ENCODE measurements at regions not wholly inside any gene's neighbourhood (a gene's known extent, or its start where the extent isn't known, plus 50 kb on each side); places are given as distances from the start of the nearest gene placed in this dataset.

DNA sequence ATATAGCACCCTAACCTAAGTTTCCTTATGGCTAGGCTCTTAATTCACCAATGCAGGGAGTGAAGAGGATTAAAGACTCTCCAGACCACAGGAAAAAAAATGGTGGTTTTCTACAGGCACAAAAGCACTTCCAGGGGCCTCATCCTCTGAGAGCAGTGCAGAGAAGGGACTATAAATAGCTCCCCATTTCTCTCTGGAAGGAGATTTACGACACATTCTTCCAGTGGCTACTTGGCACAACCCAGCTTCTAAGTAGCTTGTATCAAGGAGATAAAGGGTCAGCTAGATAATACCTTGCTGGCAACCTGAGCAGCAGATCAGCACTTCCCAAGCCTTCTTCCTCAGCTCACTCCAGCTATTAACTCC lies 73.5 kb downstream of the CRPPA start:
- peaks cover 0 to 36% (median 11%) of the 10 kb centered on the region in 12 donors for H3K9me3 ChIP-seq
- peak; percentile 45 to 79 (median 61) for ATAC-seq

DNA sequence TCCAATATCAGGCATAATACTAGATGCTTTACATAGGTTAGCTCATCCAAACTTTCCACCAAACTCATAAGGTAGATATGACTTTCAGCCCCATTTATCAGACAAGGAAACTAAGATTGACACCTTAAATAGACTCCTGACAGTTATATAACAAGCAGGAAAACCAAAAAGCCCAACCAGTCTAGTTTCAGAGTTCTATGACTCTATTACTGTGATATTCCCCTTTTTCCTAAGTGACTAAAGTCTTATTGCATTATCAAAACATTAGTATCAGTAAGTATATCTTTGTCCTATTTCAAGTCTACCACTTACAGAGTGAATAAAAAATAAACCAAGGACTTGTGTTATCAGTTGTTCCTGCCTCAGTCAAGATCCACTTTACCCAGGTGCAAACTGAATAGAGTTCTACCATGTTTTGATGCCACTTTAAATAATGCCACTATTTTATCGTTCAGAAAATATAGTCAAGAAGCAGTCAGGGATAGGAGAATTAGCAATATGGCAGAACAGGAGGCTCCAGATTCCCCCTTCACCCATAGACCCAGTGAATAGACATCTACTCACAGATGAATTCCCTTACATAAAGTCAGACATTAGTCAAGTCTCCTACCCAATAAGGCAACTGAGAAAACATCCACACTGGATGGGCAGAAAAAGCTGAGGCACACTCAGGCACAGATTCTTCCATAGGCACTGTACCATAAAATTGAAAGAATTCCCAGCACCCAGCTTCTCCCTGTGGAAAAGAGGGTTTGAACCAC lies 74.1 kb downstream of the CRPPA start:
- no peak for ATAC-seq
- Histone ChIP-seq H3K27ac (peak overlapping the region in 3 of 12 donors; percentile 13 to 57 (median 46)), H3K9me3 (peaks cover 0 to 36% (median 11%) of the 10 kb centered on the region in 12 donors), H3K4me3 (no peak overlapping the region), H3K4me1 (peaks cover 0 to 25% (median 14%) of the 10 kb centered on the region in 12 donors), H3K36me3 (no peaks in the 10 kb centered on the region), H3K27me3 (no peaks in the 10 kb centered on the region)
- TF ChIP-seq POLR2A (IDR thresholded peaks at IDR 0.05) = no peak
- TF ChIP-seq, protein P1, sequence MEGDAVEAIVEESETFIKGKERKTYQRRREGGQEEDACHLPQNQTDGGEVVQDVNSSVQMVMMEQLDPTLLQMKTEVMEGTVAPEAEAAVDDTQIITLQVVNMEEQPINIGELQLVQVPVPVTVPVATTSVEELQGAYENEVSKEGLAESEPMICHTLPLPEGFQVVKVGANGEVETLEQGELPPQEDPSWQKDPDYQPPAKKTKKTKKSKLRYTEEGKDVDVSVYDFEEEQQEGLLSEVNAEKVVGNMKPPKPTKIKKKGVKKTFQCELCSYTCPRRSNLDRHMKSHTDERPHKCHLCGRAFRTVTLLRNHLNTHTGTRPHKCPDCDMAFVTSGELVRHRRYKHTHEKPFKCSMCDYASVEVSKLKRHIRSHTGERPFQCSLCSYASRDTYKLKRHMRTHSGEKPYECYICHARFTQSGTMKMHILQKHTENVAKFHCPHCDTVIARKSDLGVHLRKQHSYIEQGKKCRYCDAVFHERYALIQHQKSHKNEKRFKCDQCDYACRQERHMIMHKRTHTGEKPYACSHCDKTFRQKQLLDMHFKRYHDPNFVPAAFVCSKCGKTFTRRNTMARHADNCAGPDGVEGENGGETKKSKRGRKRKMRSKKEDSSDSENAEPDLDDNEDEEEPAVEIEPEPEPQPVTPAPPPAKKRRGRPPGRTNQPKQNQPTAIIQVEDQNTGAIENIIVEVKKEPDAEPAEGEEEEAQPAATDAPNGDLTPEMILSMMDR (IDR thresholded peaks at IDR 0.05) = no peak
- no peak for DNase-seq
- intact Hi-C loops (cut with DNase I) = no loop called here
- 73 to 90% (median 81%) methylated on average over 1 of the region's 1 CpG for WGBS, 4 donors

More for the DNA sequence above, 73.5 kb downstream of the CRPPA start:
- Histone ChIP-seq H3K27me3 (no peaks in the 10 kb centered on the region), H3K36me3 (no peaks in the 10 kb centered on the region), H3K4me1 (peaks cover 0 to 25% (median 14%) of the 10 kb centered on the region in 12 donors), H3K4me3 (no peak overlapping the region), H3K27ac (peak overlapping the region in 3 of 12 donors; percentile 13 to 57 (median 46))
- WGBS, 4 donors = 0 to 23% (median 17%) methylated on average over 1 of the region's 1 CpG
- intact Hi-C loops (cut with DNase I) = no loop called here
- TF ChIP-seq POLR2A (IDR thresholded peaks at IDR 0.05) = no peak
- TF ChIP-seq, protein P1 (IDR thresholded peaks at IDR 0.05) = no peak
- DNase-seq = no peak

DNA sequence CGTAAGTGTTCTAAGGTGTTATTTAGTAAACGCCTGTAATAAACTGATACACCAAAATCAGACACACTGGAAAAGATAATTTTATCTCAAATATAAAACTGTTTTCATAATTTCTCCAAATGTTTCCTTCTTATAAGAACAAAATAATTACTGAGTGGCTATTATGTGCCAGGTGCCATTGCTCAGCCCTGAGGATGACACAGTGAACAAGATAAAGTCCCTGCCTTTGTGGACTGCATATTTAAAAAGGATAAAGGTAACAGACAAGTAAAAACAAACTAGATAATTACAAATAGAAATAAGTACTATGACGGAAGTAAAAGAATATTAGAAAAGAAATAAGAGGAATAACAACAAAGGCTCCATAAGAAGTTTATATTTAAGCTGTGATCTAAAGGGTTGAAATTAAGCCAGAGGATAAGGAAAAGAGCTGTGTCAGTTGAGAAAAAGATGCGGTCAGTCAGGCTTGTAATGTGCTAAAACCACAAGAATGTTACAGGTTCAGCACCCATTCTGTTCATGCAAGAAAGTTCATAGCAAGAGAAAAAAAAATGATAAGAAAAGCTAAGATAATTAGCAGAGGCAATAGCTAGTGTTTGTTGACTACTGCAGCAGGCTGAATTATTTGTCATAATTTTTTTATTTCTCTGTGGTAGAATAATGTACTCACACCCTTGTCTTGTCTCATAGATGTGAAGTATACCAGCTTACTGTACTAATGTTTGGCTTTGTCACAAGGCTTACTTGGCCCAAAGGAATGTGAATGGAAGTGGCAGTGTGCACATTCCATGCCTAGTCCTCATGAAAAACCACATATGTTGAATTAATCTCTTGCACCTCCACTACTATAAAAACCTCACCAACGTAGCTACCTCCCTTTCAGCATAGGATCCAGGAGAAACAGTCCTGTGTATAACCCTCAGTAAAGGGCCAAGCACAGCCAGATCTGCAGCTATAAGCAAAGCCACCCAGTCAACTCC lies 75.1 kb downstream of the CRPPA start:
- no peak for TF ChIP-seq POLR2A (IDR thresholded peaks at IDR 0.05)
- TF ChIP-seq, protein P1 (IDR thresholded peaks at IDR 0.05) = no peak
- Histone ChIP-seq H3K27me3 (no peaks in the 10 kb centered on the region), H3K4me3 (no peak overlapping the region), H3K36me3 (no peaks in the 10 kb centered on the region), H3K4me1 (peaks cover 0 to 25% (median 14%) of the 10 kb centered on the region in 12 donors), H3K9me3 (peaks cover 0 to 35% (median 11%) of the 10 kb centered on the region in 12 donors), H3K27ac (no peak overlapping the region)
- ATAC-seq = peak in 2 of 4 donors; percentile 52 to 65
- DNase-seq = no peak
- 65 to 74% (median 68%) methylated on average over 5 of the region's 5 CpGs for WGBS, 4 donors
- intact Hi-C loops (cut with DNase I) = no loop called here

DNA sequence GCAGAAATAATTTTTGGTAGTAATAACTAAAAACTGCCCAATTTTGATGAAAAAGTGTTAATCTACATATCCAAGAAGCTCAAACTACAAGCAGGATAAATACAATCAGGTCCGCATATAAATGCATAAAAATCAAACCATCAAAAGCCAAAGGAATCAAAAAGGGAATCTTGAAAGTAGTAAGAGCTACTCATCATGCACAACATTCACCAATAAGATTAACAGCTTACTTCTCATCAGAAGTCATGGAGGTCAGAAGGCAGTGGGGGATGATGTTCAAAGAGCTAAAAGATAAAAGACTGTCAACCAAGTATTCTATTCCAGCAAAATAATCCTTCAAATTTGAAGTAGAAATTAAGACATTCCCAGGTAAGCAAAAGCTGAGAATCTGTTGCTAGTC lies 76.4 kb downstream of the CRPPA start:
- no peaks in the 10 kb centered on the region for H3K36me3 ChIP-seq
- peaks cover 0 to 30% (median 14%) of the 10 kb centered on the region in 12 donors for H3K4me1 ChIP-seq
- no peaks in the 10 kb centered on the region for H3K27me3 ChIP-seq
- H3K4me3 ChIP-seq = no peak overlapping the region
- ATAC-seq (no peak), DNase-seq (no peak)
- 0 to 57% (median 45%) methylated on average over 1 of the region's 1 CpG for WGBS, 4 donors
- peaks cover 0 to 27% (median 8%) of the 10 kb centered on the region in 12 donors for H3K9me3 ChIP-seq
- intact Hi-C loops (cut with DNase I) = no loop called here
- no peak for TF ChIP-seq POLR2A (IDR thresholded peaks at IDR 0.05)
- TF ChIP-seq, protein P1 (IDR thresholded peaks at IDR 0.05) = no peak
- H3K27ac ChIP-seq = no peak overlapping the region
